NB4 (cell line): ENCODE measurements at regions not wholly inside any gene's neighbourhood (a gene's known extent, or its start where the extent isn't known, plus 50 kb on each side); places are given as distances from the start of the nearest gene placed in this dataset.

Source experiments
- POLR2A ChIP-seq: IDR thresholded peaks from 2 replicates; pipeline ENCODE4 v1.6.1; 2011; ENCODE audit warnings: mild to moderate bottlenecking; ENCODE audit not compliant: insufficient read length; ENCODE audit errors: extremely low read depth
- TF ChIP-seq, protein P1 (sequence below): IDR thresholded peaks from one replicate; pipeline ENCODE4 v1.5.1; 2012; ENCODE audit warnings: low read depth, low read length

DNA sequence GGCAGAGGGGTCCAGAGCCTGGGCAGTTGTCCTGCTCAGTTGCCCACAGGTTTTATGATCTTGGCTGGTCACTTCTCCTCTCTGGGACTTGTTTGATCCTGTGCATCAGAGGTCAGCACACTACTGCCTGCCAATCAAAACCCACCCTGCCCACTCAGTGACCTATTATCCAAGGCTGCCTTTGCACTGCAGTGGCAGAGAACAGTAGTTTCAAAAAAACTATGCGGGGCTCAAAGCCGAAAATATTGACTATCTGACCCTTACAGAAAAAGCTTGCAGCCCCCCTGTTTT, 218.2 kb downstream of the CYP26B1 start:
- TF ChIP-seq, protein P1, sequence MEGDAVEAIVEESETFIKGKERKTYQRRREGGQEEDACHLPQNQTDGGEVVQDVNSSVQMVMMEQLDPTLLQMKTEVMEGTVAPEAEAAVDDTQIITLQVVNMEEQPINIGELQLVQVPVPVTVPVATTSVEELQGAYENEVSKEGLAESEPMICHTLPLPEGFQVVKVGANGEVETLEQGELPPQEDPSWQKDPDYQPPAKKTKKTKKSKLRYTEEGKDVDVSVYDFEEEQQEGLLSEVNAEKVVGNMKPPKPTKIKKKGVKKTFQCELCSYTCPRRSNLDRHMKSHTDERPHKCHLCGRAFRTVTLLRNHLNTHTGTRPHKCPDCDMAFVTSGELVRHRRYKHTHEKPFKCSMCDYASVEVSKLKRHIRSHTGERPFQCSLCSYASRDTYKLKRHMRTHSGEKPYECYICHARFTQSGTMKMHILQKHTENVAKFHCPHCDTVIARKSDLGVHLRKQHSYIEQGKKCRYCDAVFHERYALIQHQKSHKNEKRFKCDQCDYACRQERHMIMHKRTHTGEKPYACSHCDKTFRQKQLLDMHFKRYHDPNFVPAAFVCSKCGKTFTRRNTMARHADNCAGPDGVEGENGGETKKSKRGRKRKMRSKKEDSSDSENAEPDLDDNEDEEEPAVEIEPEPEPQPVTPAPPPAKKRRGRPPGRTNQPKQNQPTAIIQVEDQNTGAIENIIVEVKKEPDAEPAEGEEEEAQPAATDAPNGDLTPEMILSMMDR, result no peak
- no peak for TF ChIP-seq POLR2A
